Right cardiac atrium (tissue), 5 donors: ENCODE measurements at regions not wholly inside any gene's neighbourhood (a gene's known extent, or its start where the extent isn't known, plus 50 kb on each side); places are given as distances from the start of the nearest gene placed in this dataset.
"Not testable (repeated sequence)": the region's sequence is repeated elsewhere in the genome, so short reads cannot be mapped to it uniquely, and the experiment has no call there.

Experiments
- ATAC-seq, 2 donors: fragments of 200-7000 bp; cut with Tn5 transposase; one replicate each; pipeline versions ENCODE4 v1.8.0 to v1.9.1; 2020; ENCODE audit warnings: moderate library complexity in 2 of 2, mild to moderate bottlenecking in 1 of 2
- DNase-seq, 3 donors: peaks; one replicate each; pipeline ENCODE4 v3.0.0-alpha.2; 2020
- H3K27ac ChIP-seq: one replicate; pipeline ENCODE4 v1.5.1; 2013; ENCODE audit warnings: mild to moderate bottlenecking, low read length, control low read depth, moderate library complexity
- H3K27me3 ChIP-seq: one replicate; pipeline ENCODE4 v1.6.1; 2013; ENCODE audit not compliant: control insufficient read depth, insufficient read depth
- H3K4me1 ChIP-seq: one replicate; pipeline ENCODE4 v1.6.1; 2013; ENCODE audit warnings: low read length; ENCODE audit not compliant: control insufficient read depth, insufficient read depth
- H3K4me3 ChIP-seq: one replicate; pipeline ENCODE4 v1.5.1; 2013; ENCODE audit warnings: low read length, control low read depth
- H3K9me3 ChIP-seq: one replicate; pipeline ENCODE4 v1.6.1; 2013; ENCODE audit warnings: low read length; ENCODE audit not compliant: control insufficient read depth
- whole genome bisulfite sequencing: extraction: QIAGEN DNeasy Blood & Tissue Kit; methylation state at CpG from one replicate; pipeline ENCODE4 v1.1.7; 2013; 5-methylcytosine and 5-hydroxymethylcytosine counted together
- intact Hi-C, 4 donors: fragments of 100-400 bp; cut with DNase I; formaldehyde crosslinking; loops; one replicate each; pipeline versions ENCODE4 v1.11.0 to v1.14.0; 2022 to 2023
- donor health status: healthy with polysubstance abuse.
- donor health status: DM: no; HTN: yes; CAD: no.
- donor health status: DM: no; HTN: no; CAD: no.
- donor health status: DM: no; HTN: yes; CAD: no; lungs with severe emphysema.
- donor health status: DM: yes; HTN: yes; CAD: no.

DNA sequence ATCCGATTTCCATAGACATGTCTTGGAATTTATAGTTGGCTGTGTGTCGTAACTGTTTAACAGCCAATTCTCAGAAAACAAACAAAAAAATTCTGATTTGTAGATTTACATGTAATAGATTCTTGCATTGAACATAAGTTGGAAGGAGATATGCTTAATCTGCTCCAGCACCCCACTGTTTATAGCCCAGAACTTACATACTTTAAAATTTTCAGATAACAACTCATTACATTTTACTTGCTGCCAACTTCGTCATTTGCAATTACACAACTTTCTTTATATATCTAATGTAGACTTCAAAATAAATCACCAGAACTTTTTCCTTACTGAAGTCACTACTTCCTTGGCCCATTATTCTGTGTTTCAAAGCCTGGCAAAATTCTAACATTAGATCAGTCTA is 472.3 kb upstream of the EYS start:
- Histone ChIP-seq H3K4me3 (no peak overlapping the region), H3K4me1 (no peaks in the 10 kb centered on the region), H3K9me3 (no peaks in the 10 kb centered on the region), H3K27ac (no peak overlapping the region), H3K27me3 (no peaks in the 10 kb centered on the region)
- no peak for ATAC-seq
- no peak for DNase-seq
- intact Hi-C loops = no loop called here
- WGBS = 59% methylated on average over 3 of the region's 3 CpGs

DNA sequence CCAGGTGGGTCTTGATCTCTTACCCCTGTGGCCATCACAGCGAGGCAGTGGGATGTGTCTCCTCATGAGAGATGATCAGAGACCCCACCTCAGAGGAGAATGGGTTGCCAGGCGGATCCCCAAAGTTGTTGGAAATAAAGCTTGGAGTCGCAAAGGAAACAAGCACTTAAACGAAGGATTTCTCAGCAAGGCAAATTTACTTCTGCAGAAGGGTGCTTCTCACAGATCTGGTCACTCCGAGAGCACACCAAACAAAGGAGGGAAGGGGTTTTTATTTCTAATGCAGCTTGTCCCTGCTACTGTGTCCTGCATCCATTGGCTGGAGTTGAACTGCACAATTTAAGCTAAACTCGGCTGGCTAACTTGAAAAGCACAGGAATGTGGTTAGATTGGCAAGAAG is 466.6 kb upstream of the EYS start:
- no peak overlapping the region for H3K27ac ChIP-seq
- 86% methylated on average over 6 of the region's 6 CpGs for WGBS
- H3K4me1 ChIP-seq = no peaks in the 10 kb centered on the region
- H3K9me3 ChIP-seq = peaks cover 2% of the 10 kb centered on the region
- no peak for ATAC-seq
- no peak overlapping the region for H3K4me3 ChIP-seq
- H3K27me3 ChIP-seq = no peaks in the 10 kb centered on the region
- no peak for DNase-seq
- intact Hi-C loops = no loop called here

DNA sequence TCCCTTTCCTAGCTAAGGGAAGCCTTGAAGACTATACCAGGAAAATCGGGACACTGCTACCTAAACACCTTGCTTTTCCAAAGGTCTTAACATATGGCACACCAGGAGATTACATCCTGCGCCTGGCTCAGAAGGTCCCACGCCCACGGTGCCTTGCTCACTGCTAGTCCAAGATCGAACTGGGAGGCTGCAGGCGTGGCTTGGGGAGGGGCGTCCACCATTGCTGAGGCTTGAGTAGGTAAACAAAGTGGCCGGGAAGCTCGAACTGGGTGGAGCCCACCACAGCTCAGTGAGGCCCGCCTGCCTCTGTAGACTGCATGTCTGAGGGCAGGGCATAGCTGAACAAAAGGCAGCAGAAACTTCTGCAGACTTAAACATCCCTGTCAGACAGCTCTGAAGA is 459.7 kb upstream of the EYS start:
- WGBS = 88% methylated on average over 10 of the region's 10 CpGs
- H3K27ac ChIP-seq, H3K27me3 ChIP-seq, H3K9me3 ChIP-seq, H3K4me3 ChIP-seq, H3K4me1 ChIP-seq, ATAC-seq, intact Hi-C loops: not testable (repeated sequence)
- peak in 1 of 3 donors; percentile 22 for DNase-seq

DNA sequence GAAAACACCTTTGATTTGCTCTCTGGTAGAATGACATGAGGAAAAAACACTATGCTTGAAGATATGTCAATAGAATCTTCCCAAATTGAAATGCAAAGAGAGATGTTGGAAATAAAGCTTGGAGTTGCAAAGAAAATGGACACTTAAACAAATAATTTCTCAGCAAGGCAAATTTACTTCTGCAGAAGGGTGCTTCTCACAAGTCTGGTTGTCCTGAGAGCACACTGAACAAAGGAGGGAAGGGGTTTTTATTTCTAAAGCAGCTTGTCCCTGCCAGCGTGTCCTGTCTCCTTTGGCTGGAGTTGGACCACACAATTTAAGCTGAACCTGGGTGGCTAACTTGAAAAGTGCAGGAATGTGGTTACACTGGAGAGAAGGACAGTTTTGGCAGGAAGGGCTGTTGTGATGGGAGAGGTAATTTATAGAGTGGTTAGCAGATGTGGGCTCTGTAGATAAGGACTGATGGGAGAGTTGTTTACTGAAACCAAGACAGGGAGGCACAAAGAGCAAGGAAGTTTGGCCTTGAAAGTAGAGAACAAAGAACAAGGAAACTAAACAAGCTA is 454.6 kb upstream of the EYS start:
- Histone ChIP-seq H3K4me1 (no peaks in the 10 kb centered on the region), H3K27ac (no peak overlapping the region), H3K9me3 (peaks cover 1% of the 10 kb centered on the region), H3K4me3 (no peak overlapping the region), H3K27me3 (no peaks in the 10 kb centered on the region)
- 38% methylated on average over 1 of the region's 1 CpG for WGBS
- ATAC-seq = no peak
- intact Hi-C loops = no loop called here
- no peak for DNase-seq

GRCh38 chr6:66159937-66160336 is 452.9 kb upstream of the EYS start:
- Histone ChIP-seq H3K4me3 (no peak overlapping the region), H3K27ac (no peak overlapping the region), H3K27me3 (no peaks in the 10 kb centered on the region), H3K4me1 (no peaks in the 10 kb centered on the region), H3K9me3 (peaks cover 1% of the 10 kb centered on the region)
- DNase-seq = no peak
- ATAC-seq = no peak
- intact Hi-C loops = no loop called here
- 80% methylated on average over 2 of the region's 2 CpGs for WGBS

DNA sequence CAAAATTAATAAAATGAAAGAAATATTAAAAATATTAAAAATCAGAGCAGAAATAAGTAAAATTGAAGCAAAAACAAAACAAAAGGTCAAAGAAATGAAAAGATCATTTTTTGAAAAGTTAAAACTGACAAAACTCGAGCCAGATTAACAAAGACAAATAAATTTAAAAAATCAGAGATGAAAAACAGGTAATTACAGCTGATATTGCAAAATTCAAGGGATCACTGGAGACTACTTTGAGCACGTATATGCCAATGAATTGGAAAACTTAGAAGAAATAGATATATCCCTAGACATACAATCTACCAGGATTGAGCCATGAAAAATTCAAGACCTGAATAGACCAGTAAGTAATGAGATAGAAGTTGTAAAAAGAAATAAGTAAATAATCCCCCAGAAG is 446.2 kb upstream of the EYS start:
- Histone ChIP-seq H3K9me3 (no peaks in the 10 kb centered on the region), H3K27ac (no peak overlapping the region), H3K4me3 (no peak overlapping the region), H3K27me3 (no peaks in the 10 kb centered on the region), H3K4me1 (no peaks in the 10 kb centered on the region)
- DNase-seq = no peak
- WGBS = 60% methylated on average over 2 of the region's 2 CpGs
- intact Hi-C loops = no loop called here
- ATAC-seq = no peak

- Histone ChIP-seq H3K27ac (no peak overlapping the region), H3K4me1 (no peaks in the 10 kb centered on the region), H3K4me3 (no peak overlapping the region), H3K9me3 (no peaks in the 10 kb centered on the region), H3K27me3 (no peaks in the 10 kb centered on the region)
- no peak for DNase-seq
- no peak for ATAC-seq
- intact Hi-C loops = no loop called here
These were observed 442.1 kb upstream of the EYS start for GRCh38 chr6:66149132-66149531.

DNA sequence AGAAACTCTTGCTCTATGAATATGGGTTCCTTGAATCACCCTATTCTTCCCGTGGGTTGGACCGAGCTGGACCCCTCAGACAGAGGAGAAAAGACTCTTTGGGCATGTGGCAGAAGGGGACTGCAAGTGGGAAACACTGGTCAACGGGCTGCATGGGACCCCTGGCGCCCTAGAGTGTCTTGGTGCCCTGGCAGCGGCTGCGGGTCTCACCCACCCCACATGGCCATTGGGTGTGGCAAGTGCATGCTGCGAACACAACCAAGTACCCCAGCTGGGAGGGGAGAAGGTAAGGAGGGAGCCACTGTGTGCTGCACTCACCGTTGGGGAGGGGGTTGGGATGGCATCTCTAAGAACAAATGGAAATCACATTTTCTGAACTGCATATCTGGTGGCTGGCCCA is 438.8 kb upstream of the EYS start:
- H3K9me3 ChIP-seq = no peaks in the 10 kb centered on the region
- no peak overlapping the region for H3K27ac ChIP-seq
- H3K4me1 ChIP-seq = no peaks in the 10 kb centered on the region
- H3K27me3 ChIP-seq = no peaks in the 10 kb centered on the region
- peak in 1 of 3 donors; percentile 19 for DNase-seq
- no peak overlapping the region for H3K4me3 ChIP-seq
- ATAC-seq = no peak
- 89% methylated on average over 8 of the region's 8 CpGs for WGBS
- intact Hi-C loops = no loop called here

- Histone ChIP-seq H3K9me3 (no peaks in the 10 kb centered on the region), H3K27ac (no peak overlapping the region), H3K4me1 (no peaks in the 10 kb centered on the region), H3K27me3 (no peaks in the 10 kb centered on the region), H3K4me3 (no peak overlapping the region)
- ATAC-seq (no peak), DNase-seq (no peak)
- 53% methylated on average over 2 of the region's 2 CpGs for WGBS
- intact Hi-C loops = no loop called here
These were observed 427.0 kb upstream of the EYS start for GRCh38 chr6:66134021-66134420.

DNA sequence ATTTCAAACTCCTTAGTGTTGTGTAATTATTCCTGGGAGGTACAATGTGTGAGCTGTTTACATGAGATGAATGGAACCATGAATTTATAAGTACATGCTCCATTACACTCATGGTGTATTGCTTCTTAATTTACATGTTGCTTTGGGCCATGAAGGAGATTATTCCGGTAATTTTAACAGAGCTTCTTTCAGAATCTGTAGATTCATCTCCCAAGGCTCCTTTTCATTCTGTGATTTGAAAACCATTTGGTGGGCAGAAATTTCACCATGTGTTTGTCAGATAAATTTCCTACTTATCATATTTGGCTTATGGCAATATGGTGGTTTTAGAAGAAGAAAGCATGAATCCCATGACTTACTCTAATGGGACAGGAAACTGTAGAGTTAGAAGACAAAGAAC is 421.6 kb upstream of the EYS start:
- intact Hi-C loops = no loop called here
- 87% methylated on average over 1 of the region's 1 CpG for WGBS
- ATAC-seq = no peak
- H3K4me1 ChIP-seq = no peaks in the 10 kb centered on the region
- H3K27ac ChIP-seq = no peak overlapping the region
- H3K4me3 ChIP-seq = no peak overlapping the region
- no peaks in the 10 kb centered on the region for H3K9me3 ChIP-seq
- H3K27me3 ChIP-seq = no peaks in the 10 kb centered on the region
- DNase-seq = no peak

GRCh38 chr6:66128243-66128642 is 421.2 kb upstream of the EYS start:
- ATAC-seq (no peak), DNase-seq (no peak)
- H3K9me3 ChIP-seq = no peaks in the 10 kb centered on the region
- H3K4me1 ChIP-seq = no peaks in the 10 kb centered on the region
- 54% methylated on average over 2 of the region's 2 CpGs for WGBS
- H3K27me3 ChIP-seq = no peaks in the 10 kb centered on the region
- no peak overlapping the region for H3K27ac ChIP-seq
- H3K4me3 ChIP-seq = no peak overlapping the region
- intact Hi-C loops = no loop called here

DNA sequence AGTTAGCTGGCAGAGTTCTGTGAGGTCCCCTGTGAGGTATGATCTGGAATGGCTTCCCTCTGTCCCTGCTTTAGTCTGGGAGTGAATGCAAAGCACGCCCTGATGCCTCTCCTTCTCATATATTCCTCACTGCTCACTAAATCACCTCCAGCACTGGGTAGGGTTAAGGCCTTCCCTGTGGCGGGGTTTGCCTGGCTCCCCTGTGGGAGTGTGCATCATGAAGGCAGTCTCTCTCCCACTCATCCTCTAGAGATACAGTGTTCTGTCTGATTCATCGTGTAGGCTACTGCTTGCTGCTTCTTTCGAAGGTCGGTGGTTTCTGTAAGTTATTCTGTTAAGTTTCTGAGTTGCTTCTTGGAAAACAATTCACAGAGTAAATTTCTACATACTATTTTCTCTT is 420.0 kb upstream of the EYS start:
- H3K4me3 ChIP-seq = no peak overlapping the region
- H3K4me1 ChIP-seq = no peaks in the 10 kb centered on the region
- intact Hi-C loops = no loop called here
- H3K27me3 ChIP-seq = no peaks in the 10 kb centered on the region
- DNase-seq (no peak), ATAC-seq (no peak)
- H3K27ac ChIP-seq = no peak overlapping the region
- no peaks in the 10 kb centered on the region for H3K9me3 ChIP-seq
- WGBS = 71% methylated on average over 5 of the region's 5 CpGs
